Hepatocyte (in vitro differentiated cells): ENCODE measurements at regions not wholly inside any gene's neighbourhood (a gene's known extent, or its start where the extent isn't known, plus 50 kb on each side); places are given as distances from the start of the nearest gene placed in this dataset.

Experiments
- DNase-seq: peaks from one replicate; pipeline ENCODE4 v3.0.0-alpha.2; 2016; ENCODE audit warnings: low spot score
- H2AFZ ChIP-seq: fragments of 200-600 bp; sonication (generic); 2 replicates; pipeline ENCODE4 v1.6.0; 2016; ENCODE audit warnings: antibody characterized with exemption, mild to moderate bottlenecking
- H3K27ac ChIP-seq: fragments of 200-600 bp; sonication (generic); 2 replicates; pipeline ENCODE4 v1.5.1; 2016; ENCODE audit warnings: mild to moderate bottlenecking
- H3K27me3 ChIP-seq: fragments of 200-600 bp; sonication (generic); 2 replicates; pipeline ENCODE4 v1.6.1; 2016
- H3K36me3 ChIP-seq: fragments of 200-600 bp; sonication (generic); replicated peaks from 2 replicates; pipeline ENCODE4 v1.5.1; 2016; ENCODE audit warnings: low read depth; ENCODE audit not compliant: insufficient read depth
- H3K4me1 ChIP-seq: fragments of 200-600 bp; sonication (generic); 2 replicates; pipeline ENCODE4 v1.5.1; 2016; ENCODE audit warnings: mild to moderate bottlenecking, moderate library complexity; ENCODE audit not compliant: insufficient read depth
- H3K4me2 ChIP-seq: fragments of 200-600 bp; sonication (generic); 2 replicates; pipeline ENCODE4 v1.6.0; 2016
- H3K4me3 ChIP-seq: fragments of 200-600 bp; sonication (generic); 2 replicates; pipeline ENCODE4 v1.5.1; 2016; ENCODE audit warnings: mild to moderate bottlenecking
- H3K79me2 ChIP-seq: fragments of 200-600 bp; sonication (generic); 2 replicates; pipeline ENCODE4 v1.6.0; 2017; ENCODE audit warnings: mild to moderate bottlenecking
- H3K9me2 ChIP-seq: fragments of 200-600 bp; sonication (generic); replicated peaks from 2 replicates; pipeline ENCODE4 v1.6.0; 2017; ENCODE audit warnings: mild to moderate bottlenecking; ENCODE audit not compliant: insufficient read depth
- H3K9me3 ChIP-seq: fragments of 200-600 bp; sonication (generic); 2 replicates; pipeline ENCODE4 v1.5.1; 2016; ENCODE audit warnings: low read depth, mild to moderate bottlenecking
- H4K20me1 ChIP-seq: fragments of 200-600 bp; sonication (generic); 2 replicates; pipeline ENCODE4 v1.6.0; 2016; ENCODE audit warnings: mild to moderate bottlenecking; ENCODE audit not compliant: insufficient read depth, poor library complexity, severe bottlenecking
- EZH2 ChIP-seq: fragments of 200-600 bp; sonication (generic); IDR thresholded peaks from 2 replicates; pipeline ENCODE4 v1.6.1; 2016; ENCODE audit warnings: antibody characterized with exemption, mild to moderate bottlenecking, borderline replicate concordance
- EZH2phosphoT487 ChIP-seq: fragments of 200-600 bp; sonication (generic); IDR thresholded peaks from one replicate; pipeline ENCODE4 v1.6.1; 2018; ENCODE audit warnings: antibody characterized with exemption, mild to moderate bottlenecking, low read depth, moderate library complexity; ENCODE audit not compliant: unreplicated experiment, severe bottlenecking
- WGBS: methylation state at CpG from one replicate; pipeline ENCODE4 v1.1.6; 2016; ENCODE audit warnings: low lambda C conversion rate; ENCODE audit errors: missing lambda C conversion rate; 5-methylcytosine and 5-hydroxymethylcytosine counted together
- TF ChIP-seq, protein P1 (sequence below): fragments of 200-600 bp; sonication (generic); IDR thresholded peaks from 2 replicates; pipeline ENCODE4 v1.5.1; 2016; ENCODE audit warnings: antibody characterized with exemption, mild to moderate bottlenecking; ENCODE audit not compliant: poor library complexity

DNA sequence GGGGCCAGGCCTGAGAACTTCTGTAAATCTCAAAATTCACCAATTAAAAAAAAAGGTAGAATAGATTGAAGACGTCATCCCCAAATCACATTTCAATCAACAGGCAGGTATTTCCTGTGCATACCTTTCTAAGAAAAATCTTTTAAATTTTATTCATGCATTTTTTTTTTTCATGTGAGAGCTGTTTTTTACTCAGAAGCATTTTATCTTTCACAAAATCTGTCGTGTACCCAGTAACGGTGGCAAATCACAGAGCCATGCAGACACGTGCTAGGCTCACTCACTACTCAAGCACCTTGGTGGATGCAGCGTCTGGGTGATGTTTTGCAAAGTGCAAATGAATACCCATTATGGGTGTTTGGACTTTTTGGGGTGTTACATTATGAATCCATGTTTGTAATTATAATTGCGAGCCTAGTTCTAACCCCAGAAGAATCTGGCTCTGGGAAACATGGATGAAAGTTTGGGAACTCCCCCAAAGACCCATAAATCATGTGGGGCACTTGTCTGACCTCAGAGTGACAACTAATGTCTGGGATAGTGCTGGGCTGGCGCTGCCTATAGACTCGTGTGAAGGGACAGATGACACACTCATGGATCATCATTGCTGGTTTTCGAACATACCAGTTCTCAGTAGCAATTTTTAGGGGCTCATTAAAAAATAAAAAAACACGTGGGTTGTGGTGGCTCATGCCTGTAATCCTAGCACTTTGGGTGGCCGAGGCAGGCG is 335.2 kb downstream of the LPIN1 start:
- H3K9me3 ChIP-seq, result no peaks in the 10 kb centered on the region
- no peaks in the 10 kb centered on the region for H3K27me3 ChIP-seq
- DNase-seq, result no peak
- H3K27ac ChIP-seq, result no peak overlapping the region
- TF ChIP-seq, protein P1, sequence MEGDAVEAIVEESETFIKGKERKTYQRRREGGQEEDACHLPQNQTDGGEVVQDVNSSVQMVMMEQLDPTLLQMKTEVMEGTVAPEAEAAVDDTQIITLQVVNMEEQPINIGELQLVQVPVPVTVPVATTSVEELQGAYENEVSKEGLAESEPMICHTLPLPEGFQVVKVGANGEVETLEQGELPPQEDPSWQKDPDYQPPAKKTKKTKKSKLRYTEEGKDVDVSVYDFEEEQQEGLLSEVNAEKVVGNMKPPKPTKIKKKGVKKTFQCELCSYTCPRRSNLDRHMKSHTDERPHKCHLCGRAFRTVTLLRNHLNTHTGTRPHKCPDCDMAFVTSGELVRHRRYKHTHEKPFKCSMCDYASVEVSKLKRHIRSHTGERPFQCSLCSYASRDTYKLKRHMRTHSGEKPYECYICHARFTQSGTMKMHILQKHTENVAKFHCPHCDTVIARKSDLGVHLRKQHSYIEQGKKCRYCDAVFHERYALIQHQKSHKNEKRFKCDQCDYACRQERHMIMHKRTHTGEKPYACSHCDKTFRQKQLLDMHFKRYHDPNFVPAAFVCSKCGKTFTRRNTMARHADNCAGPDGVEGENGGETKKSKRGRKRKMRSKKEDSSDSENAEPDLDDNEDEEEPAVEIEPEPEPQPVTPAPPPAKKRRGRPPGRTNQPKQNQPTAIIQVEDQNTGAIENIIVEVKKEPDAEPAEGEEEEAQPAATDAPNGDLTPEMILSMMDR, result no peak
- TF ChIP-seq EZH2phosphoT487 (no peak), EZH2 (no peak)
- H3K9me2 ChIP-seq, result no peaks in the 10 kb centered on the region
- H3K4me2 ChIP-seq, result no peak overlapping the region
- H2AFZ ChIP-seq, result no peak overlapping the region
- H3K4me3 ChIP-seq, result no peak overlapping the region
- no peaks in the 10 kb centered on the region for H4K20me1 ChIP-seq
- no peaks in the 10 kb centered on the region for H3K79me2 ChIP-seq
- H3K36me3 ChIP-seq, result no peaks in the 10 kb centered on the region
- 76% methylated on average over 12 of the region's 12 CpGs for WGBS
- peaks cover 4% of the 10 kb centered on the region for H3K4me1 ChIP-seq

DNA sequence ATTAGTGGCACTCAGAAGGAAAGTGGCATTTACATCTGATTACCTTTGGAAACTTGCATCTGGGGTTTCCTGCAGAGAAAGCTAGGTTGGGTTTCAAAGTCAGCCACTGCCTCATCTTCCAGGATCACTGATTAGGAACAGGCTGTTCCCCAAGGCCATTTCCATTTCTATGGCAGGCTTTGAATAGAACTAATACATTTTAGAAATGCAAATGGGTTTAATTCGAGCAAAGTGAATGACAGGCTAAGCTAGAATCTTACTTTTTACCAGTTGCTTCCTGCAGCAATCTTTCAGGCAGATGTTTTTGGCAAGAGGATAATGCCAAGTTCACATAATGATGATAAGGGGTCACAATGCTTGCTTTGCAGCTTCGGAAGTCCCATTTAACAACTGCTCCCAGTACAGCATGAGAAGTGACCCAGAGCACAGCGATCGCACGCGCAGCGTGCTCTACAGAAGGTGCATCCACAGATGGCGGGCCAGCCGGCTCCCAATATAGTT is 336.7 kb downstream of the LPIN1 start:
- Histone ChIP-seq H3K27ac (no peak overlapping the region), H2AFZ (no peak overlapping the region), H3K4me3 (no peak overlapping the region), H3K36me3 (no peaks in the 10 kb centered on the region), H3K9me3 (no peaks in the 10 kb centered on the region), H3K9me2 (no peaks in the 10 kb centered on the region), H3K27me3 (no peaks in the 10 kb centered on the region), H3K4me1 (peaks cover 4% of the 10 kb centered on the region), H4K20me1 (no peaks in the 10 kb centered on the region), H3K79me2 (no peaks in the 10 kb centered on the region), H3K4me2 (no peak overlapping the region)
- DNase-seq, result no peak
- TF ChIP-seq, protein P1, result no peak
- TF ChIP-seq EZH2phosphoT487 (no peak), EZH2 (no peak)
- 43% methylated on average over 9 of the region's 9 CpGs for WGBS

DNA sequence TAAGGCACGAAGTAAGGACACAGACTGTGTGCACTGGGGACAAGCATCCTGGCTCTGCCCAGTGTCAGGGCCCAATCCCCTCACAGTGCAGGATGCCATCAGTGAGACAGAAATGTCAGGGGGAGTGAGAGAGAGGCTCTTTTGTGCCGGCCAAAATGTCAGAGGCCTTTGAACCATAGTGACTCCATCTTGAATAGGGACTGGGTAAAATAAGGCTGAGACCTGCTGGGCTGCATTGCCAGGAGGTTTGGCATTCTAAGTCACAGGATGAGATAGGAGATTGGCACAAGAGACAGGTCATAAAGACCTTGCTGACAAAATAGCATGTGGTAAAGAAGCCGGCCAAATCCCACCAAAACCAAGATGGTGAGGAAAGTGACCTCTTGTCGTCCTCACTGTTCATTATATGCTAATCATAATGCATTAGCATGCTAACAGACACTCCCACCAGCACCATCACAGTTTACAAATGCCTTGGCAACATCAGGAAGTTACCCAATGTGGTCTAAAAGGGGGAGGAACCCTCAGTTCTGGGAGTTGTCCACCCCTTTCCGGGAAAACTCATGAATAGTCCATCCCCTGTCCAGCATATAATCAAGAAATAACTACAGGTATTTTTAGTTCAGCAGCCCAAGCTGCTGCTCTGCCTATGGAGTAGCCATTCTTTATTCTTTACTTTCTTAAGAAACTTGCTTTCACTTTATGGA is 337.4 kb downstream of the LPIN1 start:
- Histone ChIP-seq H3K4me3 (no peak overlapping the region), H3K9me3 (no peaks in the 10 kb centered on the region), H3K4me2 (no peak overlapping the region), H3K27me3 (no peaks in the 10 kb centered on the region), H4K20me1 (no peaks in the 10 kb centered on the region), H3K79me2 (no peaks in the 10 kb centered on the region), H3K27ac (no peak overlapping the region), H3K9me2 (no peaks in the 10 kb centered on the region), H3K36me3 (no peaks in the 10 kb centered on the region), H2AFZ (no peak overlapping the region), H3K4me1 (peaks cover 4% of the 10 kb centered on the region)
- no peak for TF ChIP-seq EZH2
- 66% methylated on average over 5 of the region's 5 CpGs for WGBS
- no peak for DNase-seq

DNA sequence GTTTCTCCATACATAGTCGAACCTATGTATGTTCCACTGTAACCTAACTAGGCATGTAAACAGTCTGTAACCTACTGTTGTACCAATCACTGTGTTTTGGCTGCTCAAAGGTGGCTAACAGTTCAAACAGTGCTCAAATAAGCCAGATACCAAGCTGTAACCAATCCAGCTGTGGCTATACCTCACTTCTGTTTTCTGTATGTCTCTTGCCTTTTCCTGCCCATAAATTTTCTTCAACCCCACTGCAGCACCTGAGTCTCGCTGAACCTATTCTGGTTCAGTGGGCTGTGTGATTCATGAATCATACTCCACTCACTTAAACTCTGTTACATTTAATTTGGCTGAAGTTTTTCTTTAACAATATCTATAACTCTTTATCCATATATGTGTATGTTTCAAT is 340.7 kb downstream of the LPIN1 start:
- Histone ChIP-seq H3K4me3 (no peak overlapping the region), H4K20me1 (no peaks in the 10 kb centered on the region), H3K36me3 (no peaks in the 10 kb centered on the region), H3K9me3 (no peaks in the 10 kb centered on the region), H3K27me3 (no peaks in the 10 kb centered on the region), H3K79me2 (no peaks in the 10 kb centered on the region), H3K4me2 (no peak overlapping the region), H2AFZ (no peak overlapping the region), H3K27ac (no peak overlapping the region), H3K9me2 (no peaks in the 10 kb centered on the region), H3K4me1 (peaks cover 4% of the 10 kb centered on the region)
- no peak for DNase-seq
- WGBS, result 93% methylated on average over 2 of the region's 2 CpGs
- TF ChIP-seq EZH2phosphoT487, result no peak
- no peak for TF ChIP-seq EZH2
- TF ChIP-seq, protein P1, result no peak
